ENCODE measurements at regions not wholly inside any gene's neighbourhood (a gene's known extent, or its start where the extent isn't known, plus 50 kb on each side); places are given as distances from the start of the nearest gene placed in this dataset.

- H3K14ac ChIP-seq (ENCODE audit: insufficient read length) = no peak overlapping the region
- CTCF ChIA-PET (ENCODE audit: partially characterized antibody) = interaction anchor here (1.3 kb wide), 1 partner anchor 20 kb away, joined by 3 read pairs; no protein-coding TSS in a partner anchor
These were observed 234.9 kb downstream of the ENC1 start for GRCh38 chr5:74405593-74405992.

More at GRCh38 chr5:74405593-74405992, 234.9 kb downstream of the ENC1 start:
- Histone ChIP-seq H2BK15ac (ENCODE audit: low read length) (no peak overlapping the region), H2AFZ (ENCODE audit: low read length) (no peak overlapping the region), H2BK120ac (replicated peaks; ENCODE audit: low read depth, low read length) (no peak overlapping the region), H4K8ac (ENCODE audit: extremely low read depth, insufficient read depth, low read length) (no peak overlapping the region), H4K5ac (ENCODE audit: insufficient read length, low read depth, low read length) (no peak overlapping the region), H3K4me2 (ENCODE audit: insufficient read depth in 1 of 2, low read depth in 2 of 2, low read length in 2 of 2) (no peak overlapping the region), H3K9ac (replicated peaks in 1 of 4; ENCODE audit: extremely low read depth in 1 of 4, low read depth in 3 of 4, low read length in 3 of 4) (no peak overlapping the region), H3K23ac (ENCODE audit: insufficient read length) (no peak overlapping the region), H2BK12ac (ENCODE audit: low read depth, low read length) (no peak overlapping the region), H3K4me3 (ENCODE audit: extremely low read depth in 1 of 4, insufficient read depth in 2 of 4, low read depth in 3 of 4, low read length in 4 of 4) (no peak overlapping the region), H2AK5ac (ENCODE audit: low read depth, low read length) (no peak overlapping the region), H4K91ac (replicated peaks; ENCODE audit: insufficient read length, low read length) (no peak overlapping the region), H3K4me1 (replicated peaks in 1 of 4; ENCODE audit: control insufficient read depth in 3 of 4, insufficient read depth in 4 of 4, low read length in 3 of 4) (no peaks in the 10 kb centered on the region), H3K79me1 (ENCODE audit: low read depth, low read length) (no peaks in the 10 kb centered on the region), H3K79me2 (ENCODE audit: control insufficient read depth in 1 of 2, insufficient read depth in 2 of 2, low read length in 2 of 2) (no peaks in the 10 kb centered on the region), H3K56ac (replicated peaks; ENCODE audit: insufficient read length, low read depth, low read length) (no peak overlapping the region), H3K18ac (ENCODE audit: extremely low read depth, low read length) (no peak overlapping the region), H2BK20ac (ENCODE audit: low read length) (no peak overlapping the region), H4K20me1 (replicated peaks in 1 of 2; ENCODE audit: control insufficient read depth in 1 of 2, insufficient read depth in 2 of 2, low read length in 2 of 2) (no peaks in the 10 kb centered on the region), H3K23me2 (ENCODE audit: low read depth, low read length) (no peaks in the 10 kb centered on the region), H3K9me3 (ENCODE audit: insufficient read depth in 2 of 2, low read depth in 1 of 2, low read length in 1 of 2) (no peaks in the 10 kb centered on the region), H3K27ac (ENCODE audit: low read depth, low read length) (no peak overlapping the region), H3K27me3 (replicated peaks in 1 of 4; ENCODE audit: control insufficient read depth in 3 of 4, extremely low read depth in 1 of 4, insufficient read depth in 3 of 4, low read length in 3 of 4) (no peaks in the 10 kb centered on the region), H3K4ac (replicated peaks; ENCODE audit: insufficient read length, low read depth, low read length) (no peak overlapping the region), H2BK5ac (ENCODE audit: low read depth, low read length) (no peak overlapping the region), H3K36me3 (ENCODE audit: control insufficient read depth in 2 of 4, insufficient read depth in 4 of 4, low read length in 3 of 4) (no peaks in the 10 kb centered on the region)
- 67% methylated on average over 4 of the region's 4 CpGs; no CpG with 5 or more reads in 1 of the 2 experiments for WGBS, 2 experiments (ENCODE audit: extremely low coverage in 1 of 2, insufficient coverage in 1 of 2, insufficient read length in 1 of 2, insufficient replicate concordance in 2 of 2, low coverage in 1 of 2, low lambda C conversion rate in 2 of 2, missing lambda C conversion rate in 1 of 2)
- FAIRE-seq (no peak), DNase-seq (ENCODE audit: low read depth in 1 of 2, low spot score in 2 of 2) (no peak)
- TF ChIP-seq RAD21 (IDR thresholded peaks at IDR 0.05 in 1 of 2, conservative IDR thresholded peaks at IDR 0.05 in 1 of 2; ENCODE audit: low read depth in 2 of 2, low read length in 2 of 2) (no peak), SP4 (IDR thresholded peaks at IDR 0.05; ENCODE audit: low read length) (no peak)
- POLR2A ChIA-PET (ENCODE audit: partially characterized antibody) = no interaction called here
